ENCODE measurements at regions not wholly inside any gene's neighbourhood (a gene's known extent, or its start where the extent isn't known, plus 50 kb on each side); places are given as distances from the start of the nearest gene placed in this dataset.

GRCh38 chr3:44056446-44057240, 185.0 kb upstream of the TOPAZ1 start:
- H3K36me3 Mint-ChIP-seq, result no peaks in the 10 kb centered on the region
- H3K4me3 Mint-ChIP-seq, result no peak overlapping the region
- no peak for DNase-seq
- no peaks in the 10 kb centered on the region for H3K27me3 Mint-ChIP-seq
- H3K27ac Mint-ChIP-seq, result no peak overlapping the region
- peaks cover 24% of the 10 kb centered on the region for H3K4me1 Mint-ChIP-seq
- H3K9me3 Mint-ChIP-seq, result no peaks in the 10 kb centered on the region

- Mint-ChIP-seq H3K4me3 (peak overlapping the region; percentile 55), H3K9me3 (no peaks in the 10 kb centered on the region), H3K27ac (peak overlapping the region; percentile 59), H3K36me3 (no peaks in the 10 kb centered on the region), H3K4me1 (peaks cover 24% of the 10 kb centered on the region), H3K27me3 (no peaks in the 10 kb centered on the region)
- DNase-seq, result peak; percentile 32
Observed at GRCh38 chr3:44058022-44058867, 183.4 kb upstream of the TOPAZ1 start.

- Mint-ChIP-seq H3K27me3 (no peaks in the 10 kb centered on the region), H3K36me3 (no peaks in the 10 kb centered on the region), H3K4me1 (peaks cover 24% of the 10 kb centered on the region), H3K9me3 (no peaks in the 10 kb centered on the region), H3K27ac (no peak overlapping the region), H3K4me3 (no peak overlapping the region)
- no peak for DNase-seq
Observed at GRCh38 chr3:44058868-44059203, 182.8 kb upstream of the TOPAZ1 start.

GRCh38 chr3:44060164-44060563, 181.5 kb upstream of the TOPAZ1 start:
- no peak overlapping the region for H3K4me3 Mint-ChIP-seq
- no peaks in the 10 kb centered on the region for H3K36me3 Mint-ChIP-seq
- no peaks in the 10 kb centered on the region for H3K27me3 Mint-ChIP-seq
- no peak for DNase-seq
- no peaks in the 10 kb centered on the region for H3K9me3 Mint-ChIP-seq
- no peak overlapping the region for H3K27ac Mint-ChIP-seq
- peaks cover 24% of the 10 kb centered on the region for H3K4me1 Mint-ChIP-seq

- DNase-seq, result no peak
- Mint-ChIP-seq H3K27ac (no peak overlapping the region), H3K36me3 (no peaks in the 10 kb centered on the region), H3K4me1 (peaks cover 24% of the 10 kb centered on the region), H3K9me3 (no peaks in the 10 kb centered on the region), H3K4me3 (no peak overlapping the region), H3K27me3 (no peaks in the 10 kb centered on the region)
Observed at GRCh38 chr3:44061268-44061667, 180.4 kb upstream of the TOPAZ1 start.

- H3K27me3 Mint-ChIP-seq, result no peaks in the 10 kb centered on the region
- H3K27ac Mint-ChIP-seq, result no peak overlapping the region
- DNase-seq, result no peak
- H3K4me1 Mint-ChIP-seq, result peaks cover 24% of the 10 kb centered on the region
- H3K36me3 Mint-ChIP-seq, result no peaks in the 10 kb centered on the region
- H3K4me3 Mint-ChIP-seq, result no peak overlapping the region
- H3K9me3 Mint-ChIP-seq, result no peaks in the 10 kb centered on the region
Observed at GRCh38 chr3:44061961-44062360, 179.7 kb upstream of the TOPAZ1 start.

GRCh38 chr3:44065311-44066094, 176.2 kb upstream of the TOPAZ1 start:
- DNase-seq, result no peak
- Mint-ChIP-seq H3K9me3 (no peaks in the 10 kb centered on the region), H3K4me3 (no peak overlapping the region), H3K36me3 (no peaks in the 10 kb centered on the region), H3K27me3 (peaks cover 10% of the 10 kb centered on the region), H3K27ac (no peak overlapping the region), H3K4me1 (no peaks in the 10 kb centered on the region)

GRCh38 chr3:44066806-44067205, 174.9 kb upstream of the TOPAZ1 start:
- H3K36me3 Mint-ChIP-seq, result no peaks in the 10 kb centered on the region
- no peak overlapping the region for H3K4me3 Mint-ChIP-seq
- DNase-seq, result no peak
- H3K9me3 Mint-ChIP-seq, result no peaks in the 10 kb centered on the region
- peaks cover 15% of the 10 kb centered on the region for H3K27me3 Mint-ChIP-seq
- no peak overlapping the region for H3K27ac Mint-ChIP-seq
- no peaks in the 10 kb centered on the region for H3K4me1 Mint-ChIP-seq

- Mint-ChIP-seq H3K27ac (no peak overlapping the region), H3K27me3 (peaks cover 15% of the 10 kb centered on the region)
Observed at GRCh38 chr3:44067431-44067830, 174.3 kb upstream of the TOPAZ1 start.

GRCh38 chr3:44068753-44069152, 172.9 kb upstream of the TOPAZ1 start:
- H3K36me3 Mint-ChIP-seq, result no peaks in the 10 kb centered on the region
- H3K27me3 Mint-ChIP-seq, result peaks cover 15% of the 10 kb centered on the region
- no peak overlapping the region for H3K4me3 Mint-ChIP-seq
- H3K27ac Mint-ChIP-seq, result no peak overlapping the region
- DNase-seq, result no peak
- H3K4me1 Mint-ChIP-seq, result no peaks in the 10 kb centered on the region
- H3K9me3 Mint-ChIP-seq, result no peaks in the 10 kb centered on the region

More at GRCh38 chr3:44067431-44067830, 174.3 kb upstream of the TOPAZ1 start:
- no peaks in the 10 kb centered on the region for H3K36me3 Mint-ChIP-seq
- H3K4me1 Mint-ChIP-seq, result no peaks in the 10 kb centered on the region
- no peak for DNase-seq
- H3K9me3 Mint-ChIP-seq, result no peaks in the 10 kb centered on the region
- H3K4me3 Mint-ChIP-seq, result no peak overlapping the region

GRCh38 chr3:44069276-44069675, 172.4 kb upstream of the TOPAZ1 start:
- Mint-ChIP-seq H3K4me3 (no peak overlapping the region), H3K4me1 (no peaks in the 10 kb centered on the region), H3K27me3 (peaks cover 15% of the 10 kb centered on the region)

GRCh38 chr3:44070841-44071546, 170.7 kb upstream of the TOPAZ1 start:
- H3K9me3 Mint-ChIP-seq, result no peaks in the 10 kb centered on the region
- no peak overlapping the region for H3K4me3 Mint-ChIP-seq
- peaks cover 15% of the 10 kb centered on the region for H3K27me3 Mint-ChIP-seq
- no peaks in the 10 kb centered on the region for H3K36me3 Mint-ChIP-seq
- no peak overlapping the region for H3K27ac Mint-ChIP-seq
- no peaks in the 10 kb centered on the region for H3K4me1 Mint-ChIP-seq
- no peak for DNase-seq

More at GRCh38 chr3:44069276-44069675, 172.4 kb upstream of the TOPAZ1 start:
- H3K27ac Mint-ChIP-seq, result no peak overlapping the region
- H3K9me3 Mint-ChIP-seq, result no peaks in the 10 kb centered on the region
- DNase-seq, result no peak
- H3K36me3 Mint-ChIP-seq, result no peaks in the 10 kb centered on the region

GRCh38 chr3:44072601-44073540, 168.8 kb upstream of the TOPAZ1 start:
- Mint-ChIP-seq H3K9me3 (no peaks in the 10 kb centered on the region), H3K4me3 (no peak overlapping the region), H3K27ac (no peak overlapping the region), H3K27me3 (peaks cover 15% of the 10 kb centered on the region), H3K4me1 (no peaks in the 10 kb centered on the region), H3K36me3 (no peaks in the 10 kb centered on the region)
- DNase-seq, result no peak

GRCh38 chr3:44074181-44074580, 167.5 kb upstream of the TOPAZ1 start:
- Mint-ChIP-seq H3K27me3 (peaks cover 11% of the 10 kb centered on the region), H3K4me1 (no peaks in the 10 kb centered on the region), H3K9me3 (no peaks in the 10 kb centered on the region), H3K4me3 (no peak overlapping the region), H3K36me3 (no peaks in the 10 kb centered on the region), H3K27ac (no peak overlapping the region)
- no peak for DNase-seq
